ENCODE measurements at regions not wholly inside any gene's neighbourhood (a gene's known extent, or its start where the extent isn't known, plus 50 kb on each side); places are given as distances from the start of the nearest gene placed in this dataset.

- H3K4me2 ChIP-seq (ENCODE audit: control insufficient read depth, insufficient read depth), result no peak overlapping the region
- intact Hi-C loops (cut with micrococcal nuclease; ENCODE audit: unreplicated experiment), result no loop called here
- in situ Hi-C loops (cut with MboI), result no loop called here
Measured at GRCh38 chr20:58019850-58020625, 208.4 kb downstream of the ANKRD60 start.

More at GRCh38 chr20:58019850-58020625, 208.4 kb downstream of the ANKRD60 start:
- no peak for DNase-seq (ENCODE audit: low read depth, low spot score)
- BruUV-seq (replicated peaks), result no TSS peak
- no peak overlapping the region for H3K4me3 ChIP-seq
- H2AFZ ChIP-seq (ENCODE audit: control insufficient read depth, low read depth, low read length), result no peak overlapping the region
- CTCF ChIA-PET, result no interaction called here
- SMC1A ChIA-PET (ENCODE audit: uncharacterized antibody, unreplicated experiment), result no interaction called here
- no peaks in the 10 kb centered on the region for H3K27me3 ChIP-seq (replicated peaks in 1 of 2; ENCODE audit: control insufficient read depth in 2 of 2, insufficient read depth in 2 of 2, low read length in 1 of 2)
- no peak overlapping the region for H3K9ac ChIP-seq (ENCODE audit: control insufficient read depth, insufficient read depth, low read length)
- no peaks in the 10 kb centered on the region for H4K20me1 ChIP-seq (ENCODE audit: control insufficient read depth, insufficient read depth)
- H3K36me3 ChIP-seq (ENCODE audit: control insufficient read depth in 2 of 2, insufficient read depth in 2 of 2, low read length in 1 of 2), result no peaks in the 10 kb centered on the region
- ATAC-seq, result no peak
- H3K4me1 ChIP-seq (ENCODE audit: control insufficient read depth, insufficient read depth, low read length), result no peaks in the 10 kb centered on the region
- no peak overlapping the region for H3K27ac ChIP-seq (ENCODE audit: control insufficient read depth, insufficient read depth)
- TF ChIP-seq ZBTB33 (IDR thresholded peaks at IDR 0.05) (no peak), MAX (IDR thresholded peaks at IDR 0.05; ENCODE audit: low read depth, low read length) (no peak), BHLHE40 (IDR thresholded peaks at IDR 0.05; ENCODE audit: borderline replicate concordance in 1 of 2, low read depth in 2 of 2, low read length in 1 of 2) (no peak)
- no peaks in the 10 kb centered on the region for H3K9me3 ChIP-seq (replicated peaks; ENCODE audit: control insufficient read depth, insufficient read depth, low read length)
- POLR2A ChIA-PET, result no interaction called here
- FAIRE-seq, result no peak
- RAD21 ChIA-PET (ENCODE audit: unreplicated experiment), result no interaction called here
- H3K79me2 ChIP-seq (ENCODE audit: control insufficient read depth, insufficient read depth, low read length), result no peaks in the 10 kb centered on the region
- 14% methylated on average over 8 of the region's 8 CpGs for WGBS (ENCODE audit: insufficient coverage, insufficient replicate concordance, low lambda C conversion rate, missing lambda C conversion rate)

Measured in GM12878 (cell line).